IPS DF 4.7 (cell line): ENCODE measurements at regions not wholly inside any gene's neighbourhood (a gene's known extent, or its start where the extent isn't known, plus 50 kb on each side); places are given as distances from the start of the nearest gene placed in this dataset.
"Not testable (repeated sequence)": the region's sequence is repeated elsewhere in the genome, so short reads cannot be mapped to it uniquely, and the experiment has no call there.

ENCODE experiments used
- DNase-seq: peaks from one replicate; pipeline ENCODE4 v3.0.0-alpha.2; 2013; ENCODE audit warnings: low spot score; ENCODE audit errors: extremely low read depth

- no peak for DNase-seq
Measured at GRCh38 chr1:99062192-99062591, 57.5 kb upstream of the PLPPR5 start.

- peak; percentile 28 for DNase-seq
Measured at GRCh38 chr1:99069146-99069545, 64.5 kb upstream of the PLPPR5 start.

DNA sequence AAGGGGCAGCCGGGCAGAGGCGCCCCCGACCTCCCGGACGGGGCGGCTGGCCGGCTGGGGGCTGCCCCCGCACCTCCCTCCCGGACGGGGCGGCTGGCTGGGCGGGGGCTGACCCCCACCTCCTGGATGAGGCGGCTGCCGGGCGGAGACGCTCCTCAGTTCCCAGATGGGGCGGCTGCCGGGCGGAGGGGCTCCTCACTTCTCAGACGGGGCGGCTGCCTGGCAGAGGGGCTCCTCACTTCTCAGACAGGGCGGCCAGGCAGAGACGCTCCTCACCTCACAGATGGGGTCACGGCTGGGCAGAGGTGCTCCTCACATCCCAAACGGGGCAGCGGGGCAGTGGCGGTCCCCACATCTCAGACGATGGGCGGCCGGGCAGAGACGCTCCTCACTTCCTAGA, 73.9 kb upstream of the PLPPR5 start:
- DNase-seq, result not testable (repeated sequence)

DNA sequence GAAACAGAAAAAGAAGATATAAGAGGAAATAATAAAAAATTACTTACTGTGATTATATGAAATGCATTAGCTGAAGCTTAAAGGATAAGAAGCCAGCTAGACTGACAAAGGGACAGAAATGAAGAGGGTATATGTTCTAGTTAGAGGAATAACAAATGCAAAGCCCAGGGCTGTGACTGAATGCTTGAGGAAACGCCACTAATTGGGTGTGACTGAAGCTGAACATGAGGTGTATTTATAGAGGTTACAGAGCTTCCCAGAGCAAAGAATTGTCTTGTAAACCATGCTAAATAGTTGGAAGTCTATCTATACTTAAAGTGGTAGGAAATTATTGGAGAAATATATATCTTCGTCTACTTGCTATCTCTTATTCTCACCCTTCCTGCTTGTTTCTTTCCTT, 77.7 kb upstream of the PLPPR5 start:
- no peak for DNase-seq

DNA sequence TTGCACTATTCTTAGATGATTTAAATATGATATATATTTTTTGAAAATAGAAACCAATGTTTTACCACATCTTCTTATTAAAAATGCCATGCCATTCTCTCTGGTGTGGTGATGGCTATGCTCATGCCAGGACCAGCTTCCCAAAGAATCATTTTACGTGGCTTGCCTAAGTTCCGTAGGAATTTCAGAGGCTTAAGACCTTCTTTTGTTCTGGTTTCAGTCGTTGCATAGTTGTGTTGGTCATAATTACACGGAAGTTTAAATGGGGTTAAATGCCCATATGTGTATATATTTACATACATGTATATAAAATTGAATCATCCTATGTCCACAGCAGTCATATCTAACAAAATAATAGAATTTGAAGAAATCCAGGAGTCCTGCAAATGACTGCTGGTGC, 78.7 kb upstream of the PLPPR5 start:
- DNase-seq, result no peak

GRCh38 chr1:99084562-99084961, 79.9 kb upstream of the PLPPR5 start:
- no peak for DNase-seq

- no peak for DNase-seq
Measured at GRCh38 chr1:99086057-99086456, 81.4 kb upstream of the PLPPR5 start.

DNA sequence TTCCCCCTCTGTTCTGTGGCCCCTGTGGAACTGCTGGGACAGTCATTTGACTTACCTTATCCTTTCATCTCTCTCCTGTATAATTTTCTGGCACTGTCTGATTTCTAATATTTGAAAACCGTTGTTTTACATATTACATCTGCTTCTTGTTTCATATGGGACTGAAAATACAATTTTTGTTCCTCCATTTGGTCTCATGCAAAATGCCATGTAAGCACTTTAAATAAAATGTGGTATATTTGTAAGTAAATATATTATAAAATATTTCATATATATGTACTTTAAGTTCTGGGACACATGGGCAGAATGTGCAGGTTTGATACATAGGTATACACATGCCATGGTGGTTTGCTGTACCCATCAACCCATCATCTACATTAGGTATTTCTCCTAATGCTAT, 93.9 kb upstream of the PLPPR5 start:
- no peak for DNase-seq

- no peak for DNase-seq
Measured at GRCh38 chr1:99106274-99106673, 101.6 kb upstream of the PLPPR5 start.

GRCh38 chr1:99107680-99108079, 103.0 kb upstream of the PLPPR5 start:
- no peak for DNase-seq

GRCh38 chr1:99110140-99111041, 105.7 kb upstream of the PLPPR5 start:
- no peak for DNase-seq

- no peak for DNase-seq
Measured at GRCh38 chr1:99115231-99115630, 110.6 kb upstream of the PLPPR5 start.

DNA sequence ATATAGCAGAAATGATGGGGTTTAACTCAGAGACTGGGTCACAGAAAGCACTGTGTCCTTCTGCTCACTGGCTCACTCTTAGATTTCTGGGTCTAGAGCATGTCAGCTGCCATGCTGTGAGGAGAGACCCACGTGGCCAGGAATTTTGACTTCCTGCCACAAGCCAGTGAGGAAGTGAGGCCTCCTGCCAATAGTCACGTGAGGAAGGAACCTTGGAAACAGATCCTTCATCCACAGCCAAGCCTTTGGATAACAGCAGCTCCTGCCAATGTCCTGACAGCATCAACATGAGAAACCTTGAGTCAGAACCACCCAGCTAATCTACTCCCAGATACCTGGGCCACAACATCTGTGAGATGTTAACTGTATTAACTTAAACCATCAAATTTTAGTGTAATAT, 114.5 kb upstream of the PLPPR5 start:
- DNase-seq, result no peak

DNA sequence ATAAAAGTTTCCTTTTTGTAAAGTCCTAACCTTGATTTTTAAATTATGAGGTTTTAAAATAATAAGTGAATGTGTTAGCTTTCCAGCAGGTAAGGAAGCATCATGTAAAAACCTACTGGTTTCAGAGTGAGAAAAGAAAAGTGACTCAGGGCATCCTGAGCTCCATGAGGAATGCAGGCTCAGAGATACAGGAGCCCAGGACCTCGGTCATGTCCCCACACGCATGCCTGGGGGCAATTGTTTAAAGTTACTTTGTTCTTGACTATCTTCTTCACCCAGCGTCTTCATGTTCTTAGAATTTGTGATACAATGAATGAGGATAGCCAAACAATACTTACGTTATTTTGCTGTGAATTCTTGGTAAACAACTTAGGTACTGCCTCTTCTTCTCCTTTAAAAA, 117.4 kb upstream of the PLPPR5 start:
- DNase-seq, result no peak

DNA sequence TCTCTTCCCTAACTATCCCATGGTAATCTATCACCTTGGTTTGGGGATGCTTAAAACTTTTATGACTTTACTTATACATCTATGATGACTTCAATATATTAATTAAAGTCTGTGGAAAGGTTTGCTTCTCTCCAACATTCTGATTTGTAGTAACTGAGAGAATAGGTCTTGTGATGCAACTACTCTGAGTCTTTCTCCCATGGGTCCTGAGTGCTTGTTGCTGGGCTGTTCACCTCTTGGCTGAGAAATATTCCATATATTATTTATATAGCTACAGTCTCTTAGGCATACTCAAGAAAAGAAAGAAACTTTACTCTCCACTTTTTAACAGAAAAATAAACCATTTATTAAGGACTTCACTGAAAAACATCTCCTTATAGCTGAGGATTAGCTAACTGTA, 119.3 kb upstream of the PLPPR5 start:
- DNase-seq, result no peak

DNA sequence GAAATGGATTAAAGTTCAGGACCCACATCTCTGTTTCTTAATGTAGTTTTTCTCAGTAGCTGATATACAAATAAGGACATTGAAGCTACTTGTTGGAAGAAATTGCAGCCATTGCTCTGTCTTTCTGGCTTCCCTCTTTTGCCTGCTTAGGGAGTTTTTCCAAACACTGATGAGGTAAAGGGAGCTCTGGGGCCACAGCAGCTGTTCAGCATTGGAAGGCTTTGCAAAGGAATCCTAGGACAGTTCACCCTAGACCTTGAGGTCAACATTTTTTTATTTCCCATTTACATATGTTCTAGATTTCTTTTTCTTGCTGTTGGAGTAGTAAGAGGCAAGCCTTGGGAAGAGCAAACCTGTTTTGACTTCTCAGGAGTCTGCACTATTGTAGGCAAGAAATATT, 126.9 kb upstream of the PLPPR5 start:
- DNase-seq, result no peak

DNA sequence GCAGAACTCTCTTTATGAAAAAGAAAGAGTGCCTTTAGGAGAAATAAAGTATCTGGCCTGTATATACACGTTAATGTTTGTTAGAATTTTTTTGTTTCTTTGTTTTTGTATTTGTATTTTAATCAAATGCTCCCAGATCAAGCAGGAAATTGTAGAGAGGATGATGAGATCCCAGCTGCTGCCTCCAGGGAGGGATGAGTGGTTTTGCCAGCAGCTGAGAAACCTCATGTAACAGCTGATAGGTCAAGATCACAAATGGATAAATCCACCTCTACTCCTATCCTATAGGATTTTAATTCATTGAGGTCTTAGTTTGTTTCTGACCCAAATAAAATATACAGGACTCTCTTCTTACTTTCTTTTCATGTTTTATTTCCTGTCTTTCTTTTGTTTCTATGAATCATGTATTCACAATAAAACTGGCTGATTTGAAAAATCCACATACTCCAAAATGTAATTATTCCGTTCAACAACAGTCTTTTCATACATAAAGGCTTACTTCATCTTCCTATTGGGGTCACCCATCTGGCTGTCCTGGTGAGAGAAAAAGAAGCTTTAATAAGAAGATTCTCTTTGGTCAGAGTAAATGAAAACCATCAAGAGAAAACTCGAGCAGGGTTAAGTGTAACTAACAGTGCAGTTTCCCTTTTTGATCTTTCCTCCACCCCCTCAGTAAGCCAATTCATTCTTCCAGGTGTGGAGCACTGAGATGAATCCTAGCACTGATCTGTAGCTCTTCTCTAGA, 129.3 kb upstream of the PLPPR5 start:
- no peak for DNase-seq

DNA sequence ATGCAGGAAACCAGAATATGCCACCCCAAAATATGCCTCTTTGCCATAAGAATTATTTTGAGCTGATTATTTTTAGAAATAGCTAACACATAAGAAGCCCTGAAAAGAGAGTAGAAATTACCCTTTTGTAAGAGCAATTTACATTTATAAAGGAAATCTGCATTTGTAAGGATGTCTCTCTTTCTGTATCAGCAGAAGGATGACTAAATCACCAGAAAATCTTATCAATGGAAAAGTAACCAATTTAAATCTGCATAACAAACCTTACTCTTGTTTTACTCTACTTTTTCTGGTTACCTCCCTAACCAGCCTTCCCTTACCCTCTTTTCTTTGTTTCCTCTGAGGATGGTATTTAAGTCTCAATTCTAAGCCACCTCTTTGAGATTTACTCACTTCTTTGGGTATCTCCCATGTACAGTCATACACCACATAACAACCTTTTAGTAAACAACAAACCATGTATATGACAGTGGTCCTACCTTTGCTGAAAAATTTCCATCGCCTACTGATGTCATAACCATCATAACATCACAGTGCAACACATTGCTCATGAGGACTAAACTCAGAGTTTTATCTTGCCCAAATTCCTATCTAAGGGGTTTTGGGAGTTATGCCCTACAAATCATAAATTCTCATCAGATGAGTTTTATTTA, 126.6 kb upstream of the PLPPR4 start:
- DNase-seq, result no peak

DNA sequence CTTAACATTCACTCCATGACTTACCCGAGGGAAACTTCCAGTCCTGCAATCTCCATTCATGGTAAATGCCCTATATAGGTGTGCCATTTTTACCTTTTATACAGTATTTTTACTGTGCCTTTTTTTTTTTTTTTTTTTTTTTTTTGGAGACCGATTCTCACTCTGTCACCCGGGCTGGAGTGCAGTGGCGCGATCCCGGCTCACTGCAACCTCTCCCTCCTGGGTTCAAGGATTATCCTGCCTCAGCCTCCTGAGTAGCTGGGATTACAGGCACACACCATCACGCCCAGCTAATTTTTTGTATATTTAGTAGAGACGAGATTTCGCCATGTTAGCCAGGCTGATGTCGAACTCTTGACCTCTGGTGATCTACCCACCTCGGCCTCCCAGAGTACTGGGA, 124.4 kb upstream of the PLPPR4 start:
- DNase-seq, result no peak

DNA sequence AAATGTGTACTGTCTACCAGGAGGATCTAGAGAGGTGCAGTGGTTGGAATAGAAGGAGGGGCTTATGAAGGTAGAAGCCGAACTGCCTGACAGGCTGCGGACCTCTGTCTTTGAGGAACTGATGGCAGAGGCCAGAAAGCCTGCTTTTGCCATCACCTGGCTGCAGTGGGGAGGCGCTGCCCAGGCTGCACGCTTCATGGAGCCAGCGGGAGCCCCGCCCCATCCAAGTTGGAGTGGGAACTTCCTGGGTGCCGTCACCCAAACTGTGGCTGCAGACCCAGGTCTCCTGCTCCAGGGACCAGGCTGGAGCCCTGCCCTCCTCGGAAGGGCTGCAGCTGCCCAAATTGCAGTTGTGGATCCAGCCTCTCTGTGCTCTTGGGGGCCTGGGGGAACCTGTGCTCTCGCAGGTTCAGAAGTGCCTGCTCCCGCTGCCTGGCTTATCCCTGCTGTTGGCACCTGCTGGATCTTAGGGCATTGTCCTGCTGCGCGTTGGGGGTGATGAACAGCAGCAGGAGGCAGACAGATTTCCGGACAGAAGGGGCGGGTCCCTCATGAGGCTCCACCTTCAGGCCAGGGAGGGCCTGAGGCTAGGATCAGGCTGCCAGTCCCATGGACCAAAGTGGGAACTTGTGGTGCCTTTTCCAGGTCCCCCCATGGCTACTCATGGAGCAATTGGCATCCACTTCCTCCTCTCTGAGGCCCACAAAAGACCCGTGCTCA, 118.0 kb upstream of the PLPPR4 start:
- no peak for DNase-seq

GRCh38 chr1:99149952-99150351, 114.3 kb upstream of the PLPPR4 start:
- DNase-seq, result no peak

GRCh38 chr1:99152132-99152531, 112.2 kb upstream of the PLPPR4 start:
- DNase-seq, result no peak
